GM18505 (cell line): ENCODE measurements at regions not wholly inside any gene's neighbourhood (a gene's known extent, or its start where the extent isn't known, plus 50 kb on each side); places are given as distances from the start of the nearest gene placed in this dataset.

Experiments
- ATAC-seq: cut with Tn5 transposase; IDR thresholded peaks from one replicate; pipeline ENCODE4 v1.9.1; 2021; ENCODE audit not compliant: unreplicated experiment
- POLR2A ChIP-seq: IDR thresholded peaks from 4 replicates; pipeline ENCODE4 v1.6.1; 2011; ENCODE audit warnings: borderline replicate concordance; ENCODE audit not compliant: insufficient read depth, insufficient read length; ENCODE audit errors: extremely low read depth

- ATAC-seq = no peak
- TF ChIP-seq POLR2A = no peak
Observed at GRCh38 chr12:11946161-11946560, 124.6 kb upstream of the BCL2L14 start.

- ATAC-seq = no peak
- TF ChIP-seq POLR2A = no peak
Observed at GRCh38 chr12:11947213-11947612, 123.5 kb upstream of the BCL2L14 start.

DNA sequence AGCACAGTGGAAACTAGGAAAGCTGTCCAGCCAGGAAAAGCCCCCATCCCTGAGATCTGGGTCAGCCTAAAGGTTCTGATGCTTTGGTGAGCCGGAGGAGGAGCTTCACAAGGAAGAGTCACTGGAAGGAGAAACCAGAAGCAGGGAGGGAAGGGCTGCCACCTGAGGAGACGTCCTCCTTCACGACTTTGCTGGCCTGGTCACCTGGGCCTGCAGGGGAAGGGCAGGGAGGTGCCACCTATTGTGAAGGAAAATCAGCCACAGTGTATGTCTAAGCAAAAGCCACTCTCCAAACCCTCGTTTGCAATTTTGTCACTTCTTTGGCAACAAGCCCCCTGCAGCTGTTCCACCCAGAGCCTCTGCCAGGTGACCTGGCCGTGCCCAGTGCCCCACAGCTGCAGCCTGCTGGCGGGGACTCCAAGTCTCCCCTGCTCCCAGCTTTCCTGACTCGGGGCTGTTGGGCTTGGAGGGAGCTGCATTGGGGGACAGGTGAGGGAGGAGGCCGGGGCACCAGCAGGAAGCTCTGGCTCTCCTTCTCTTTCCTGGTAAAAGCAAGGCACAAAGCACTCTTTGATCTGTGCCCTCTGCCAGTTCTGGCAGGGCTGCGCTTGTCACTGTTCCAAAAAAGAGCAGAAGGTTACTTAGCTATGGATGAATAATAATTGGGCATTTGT, 120.9 kb upstream of the BCL2L14 start:
- ATAC-seq = no peak
- TF ChIP-seq POLR2A = no peak

GRCh38 chr12:11951209-11951608, 119.5 kb upstream of the BCL2L14 start:
- TF ChIP-seq POLR2A = no peak
- ATAC-seq = no peak

GRCh38 chr12:11953523-11953922, 117.2 kb upstream of the BCL2L14 start:
- no peak for TF ChIP-seq POLR2A
- no peak for ATAC-seq

DNA sequence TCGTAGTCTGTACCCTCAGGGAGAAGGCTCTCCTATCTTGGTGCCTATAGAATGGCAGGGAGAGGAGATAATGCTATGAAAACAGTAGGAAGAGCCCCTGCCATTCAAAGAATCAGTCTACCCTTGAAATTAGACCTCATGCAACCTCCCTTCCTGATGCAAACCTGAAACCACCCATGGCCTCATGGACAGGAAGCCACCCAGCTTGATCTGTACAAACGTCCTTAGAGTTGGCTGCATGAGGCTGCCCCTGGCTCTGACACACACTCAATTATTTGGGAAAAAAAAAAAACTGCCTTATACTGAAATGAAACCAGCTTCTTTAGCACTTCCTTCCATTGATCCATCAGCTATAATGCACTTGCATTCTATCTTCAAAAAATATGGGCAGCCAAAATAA, 116.6 kb upstream of the BCL2L14 start:
- no peak for ATAC-seq
- no peak for TF ChIP-seq POLR2A

- ATAC-seq = no peak
- TF ChIP-seq POLR2A = no peak
Observed at GRCh38 chr12:11958221-11959091, 112.3 kb upstream of the BCL2L14 start.

DNA sequence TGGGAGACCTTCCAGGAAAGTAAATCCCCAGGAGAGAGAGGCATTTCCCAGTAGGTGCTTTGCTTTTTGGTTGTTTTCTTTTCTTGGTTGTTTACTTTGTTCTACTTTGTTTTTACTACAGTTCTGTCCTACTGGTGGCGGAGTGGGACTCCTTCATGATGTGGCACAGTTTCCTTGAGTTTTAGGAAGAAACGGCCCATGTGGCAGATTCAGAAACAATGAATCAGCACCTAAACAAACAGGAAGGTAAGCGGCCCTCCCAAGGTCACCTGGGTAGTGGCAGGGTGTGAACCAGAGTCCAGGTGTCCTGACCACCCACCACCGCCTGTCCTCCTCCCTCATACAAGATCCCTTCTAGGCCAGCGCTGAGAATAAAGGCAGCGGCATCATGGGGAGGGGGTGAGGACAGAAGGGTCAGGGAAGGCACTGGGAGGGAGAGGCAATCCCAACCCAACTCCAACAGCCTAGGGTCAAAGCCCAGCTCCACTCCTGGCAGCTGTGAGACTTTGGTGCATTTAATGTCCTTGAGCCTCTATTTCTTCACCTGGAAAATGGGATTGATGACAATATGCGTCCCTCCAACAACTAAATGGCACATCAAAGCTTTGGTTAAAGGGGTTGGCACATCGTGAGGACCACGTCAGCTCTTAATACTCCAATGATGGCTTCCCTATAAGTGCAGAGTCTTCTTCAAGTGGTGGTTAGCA, 111.5 kb upstream of the BCL2L14 start:
- no peak for ATAC-seq
- TF ChIP-seq POLR2A = no peak

DNA sequence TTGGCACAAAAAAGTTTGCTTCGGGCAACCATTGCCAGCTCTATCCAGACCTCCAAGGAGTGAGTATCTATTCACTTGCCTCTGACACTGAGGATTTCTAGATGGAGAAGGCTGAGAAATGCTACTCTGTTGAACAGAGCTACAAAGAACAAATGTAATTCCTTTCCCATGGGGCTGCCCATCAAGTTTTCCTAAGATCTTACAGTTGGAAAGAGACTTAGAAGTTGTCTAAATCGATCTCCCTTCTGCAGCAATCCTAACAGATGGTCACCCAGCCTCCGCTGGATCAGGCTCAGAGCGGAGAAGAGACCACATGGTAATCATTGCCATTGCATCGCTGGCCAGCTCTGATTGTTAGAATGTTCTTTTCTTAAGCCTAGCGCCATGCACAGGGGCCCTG, 110.1 kb upstream of the BCL2L14 start:
- TF ChIP-seq POLR2A = no peak
- ATAC-seq = no peak

GRCh38 chr12:11961686-11962085, 109.1 kb upstream of the BCL2L14 start:
- no peak for ATAC-seq
- TF ChIP-seq POLR2A = no peak

GRCh38 chr12:11962860-11963259, 107.9 kb upstream of the BCL2L14 start:
- no peak for TF ChIP-seq POLR2A
- no peak for ATAC-seq

DNA sequence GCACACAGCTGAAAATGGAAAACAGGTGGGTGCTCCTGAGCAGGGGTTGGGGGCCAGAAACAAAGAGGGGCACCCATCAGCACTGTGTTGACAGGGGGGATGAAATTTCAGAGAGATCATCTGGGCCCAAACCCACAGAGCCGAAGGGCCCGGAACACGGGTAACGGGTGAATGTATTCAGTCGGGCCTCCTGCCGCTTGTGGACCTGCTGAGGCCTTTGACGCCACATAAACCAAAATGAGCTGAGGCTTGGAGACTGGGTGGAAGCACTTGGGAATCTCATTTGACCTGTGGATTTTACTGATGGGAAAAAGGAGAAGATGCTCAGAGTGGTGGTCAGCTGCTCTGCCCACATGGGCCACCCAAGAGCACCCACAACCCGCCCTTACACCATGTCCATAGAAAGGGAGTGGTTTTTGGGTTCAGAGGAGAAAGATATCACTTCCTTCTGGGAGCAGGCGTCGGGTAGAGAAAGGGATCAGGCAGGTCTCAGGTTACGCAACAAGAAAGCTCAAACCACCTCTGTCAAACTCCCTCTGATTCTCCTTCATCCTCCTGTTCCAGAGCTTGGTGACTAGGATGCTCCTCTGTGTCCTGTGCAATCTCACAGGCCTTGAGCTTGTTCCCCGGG, 106.8 kb upstream of the BCL2L14 start:
- ATAC-seq = no peak
- no peak for TF ChIP-seq POLR2A

GRCh38 chr12:11965258-11965910, 105.4 kb upstream of the BCL2L14 start:
- ATAC-seq = no peak

GRCh38 chr12:11967376-11968047, 103.2 kb upstream of the BCL2L14 start:
- no peak for TF ChIP-seq POLR2A
- ATAC-seq = no peak

More at GRCh38 chr12:11965258-11965910, 105.4 kb upstream of the BCL2L14 start:
- no peak for TF ChIP-seq POLR2A
